H1 (cell line): ENCODE measurements at regions not wholly inside any gene's neighbourhood (a gene's known extent, or its start where the extent isn't known, plus 50 kb on each side); places are given as distances from the start of the nearest gene placed in this dataset.

ENCODE experiments used
- CTCF ChIA-PET: fragments of 300-600 bp; sonication (Branson Sonifier 250); formaldehyde crosslinking; loops from one replicate; lab custom pipeline; 2021; ENCODE audit not compliant: partially characterized antibody; lab: Charles Lee
- POLR2A ChIA-PET: fragments of 300-600 bp; sonication (Branson Sonifier 250); formaldehyde crosslinking; loops from one replicate; lab custom pipeline; 2021; ENCODE audit warnings: inconsistent platforms; ENCODE audit not compliant: partially characterized antibody; lab: Charles Lee
- DNase-seq, 2 experiments: peaks; one replicate each; pipeline versions ENCODE4 v3.0.0 to v3.0.0-alpha.2; 2010 to 2022; ENCODE audit warnings: low spot score in 2 of 2, low read depth in 1 of 2, mixed read lengths in 1 of 2
- FAIRE-seq: peaks from 2 replicates; lab custom pipeline; 2011; peaks lifted over from hg19 to GRCh38; lab: Jason Lieb, UNC
- H2AFZ ChIP-seq: 2 replicates; pipeline ENCODE4 v1.8.1; 2012; ENCODE audit warnings: low read length, inconsistent platforms
- H2AK5ac ChIP-seq: 2 replicates; pipeline ENCODE4 v1.6.1; 2013; ENCODE audit warnings: low read depth, low read length
- H2BK120ac ChIP-seq: replicated peaks from 2 replicates; pipeline ENCODE3; 2013; ENCODE audit warnings: low read depth, low read length, inconsistent platforms
- H2BK12ac ChIP-seq: 2 replicates; pipeline ENCODE4 v1.6.1; 2013; ENCODE audit warnings: low read depth, low read length
- H2BK15ac ChIP-seq: 2 replicates; pipeline ENCODE4 v1.6.1; 2013; ENCODE audit warnings: low read length
- H2BK20ac ChIP-seq: 2 replicates; pipeline ENCODE4 v1.6.1; 2013; ENCODE audit warnings: low read length
- H2BK5ac ChIP-seq: 2 replicates; pipeline ENCODE4 v1.6.1; 2013; ENCODE audit warnings: low read depth, low read length
- H3K14ac ChIP-seq: 2 replicates; pipeline ENCODE4 v1.6.1; 2013; ENCODE audit warnings: inconsistent platforms; ENCODE audit not compliant: insufficient read length
- H3K18ac ChIP-seq: 2 replicates; pipeline ENCODE4 v1.6.1; 2013; ENCODE audit warnings: low read length; ENCODE audit errors: extremely low read depth
- H3K23ac ChIP-seq: 2 replicates; pipeline ENCODE4 v1.6.1; 2013; ENCODE audit warnings: inconsistent platforms; ENCODE audit not compliant: insufficient read length
- H3K23me2 ChIP-seq: 2 replicates; pipeline ENCODE4 v1.6.1; 2013; ENCODE audit warnings: low read depth, low read length
- H3K27ac ChIP-seq: 2 replicates; pipeline ENCODE4 v1.6.1; 2011; ENCODE audit warnings: low read depth, low read length, inconsistent platforms
- H3K27me3 ChIP-seq, 4 experiments: replicated peaks in 1 of 4; 1 replicate in 1 of 4; 2 replicates in 3 of 4; pipeline versions ENCODE4 v1.6.1 to v1.8.1; 2011 to 2013; ENCODE audit warnings: low read length in 3 of 4, mild to moderate bottlenecking in 3 of 4, inconsistent platforms in 2 of 4, mixed read lengths in 2 of 4, moderate library complexity in 1 of 4; ENCODE audit not compliant: control insufficient read depth in 3 of 4, insufficient read depth in 3 of 4; ENCODE audit errors: extremely low read depth in 1 of 4
- H3K36me3 ChIP-seq, 4 experiments: 2 replicates each; pipeline versions ENCODE4 v1.6.1 to v1.8.1; 2011 to 2013; ENCODE audit warnings: mild to moderate bottlenecking in 4 of 4, low read length in 3 of 4, moderate library complexity in 2 of 4, control low read depth in 1 of 4, inconsistent platforms in 1 of 4; ENCODE audit not compliant: insufficient read depth in 4 of 4, control insufficient read depth in 2 of 4
- H3K4ac ChIP-seq: replicated peaks from 2 replicates; pipeline ENCODE3; 2013; ENCODE audit warnings: low read length, low read depth, mixed read lengths, inconsistent platforms; ENCODE audit not compliant: insufficient read length
- H3K4me1 ChIP-seq, 4 experiments: replicated peaks in 1 of 4; 1 replicate in 1 of 4; 2 replicates in 3 of 4; pipeline versions ENCODE4 v1.6.1 to v1.8.1; 2011 to 2013; ENCODE audit warnings: low read length in 3 of 4, inconsistent platforms in 2 of 4, mixed read lengths in 1 of 4; ENCODE audit not compliant: insufficient read depth in 4 of 4, control insufficient read depth in 3 of 4
- H3K4me2 ChIP-seq, 2 experiments: 2 replicates each; pipeline versions ENCODE4 v1.6.1 to v1.8.1; 2011 to 2013; ENCODE audit warnings: low read depth in 2 of 2, low read length in 2 of 2, control low read depth in 1 of 2, inconsistent platforms in 1 of 2, mild to moderate bottlenecking in 1 of 2; ENCODE audit not compliant: insufficient read depth in 1 of 2
- H3K4me3 ChIP-seq, 4 experiments: fragments of 200-600, 300-600 bp in 1 of 4; sonication (generic), shearing (Covaris generic), sonication (Bioruptor Twin) in 1 of 4; 2 replicates each; pipeline versions ENCODE4 v1.5.1 to v1.8.1; 2011 to 2016; ENCODE audit warnings: low read length in 4 of 4, low read depth in 3 of 4, control low read depth in 2 of 4, inconsistent platforms in 2 of 4, mild to moderate bottlenecking in 2 of 4, mixed read lengths in 1 of 4, moderate library complexity in 1 of 4; ENCODE audit not compliant: insufficient read depth in 2 of 4; ENCODE audit errors: extremely low read depth in 1 of 4
- H3K56ac ChIP-seq: replicated peaks from 2 replicates; pipeline ENCODE3; 2013; ENCODE audit warnings: low read depth, mild to moderate bottlenecking, mixed read lengths, low read length, inconsistent platforms; ENCODE audit not compliant: insufficient read length
- H3K79me1 ChIP-seq: 2 replicates; pipeline ENCODE4 v1.6.1; 2013; ENCODE audit warnings: low read depth, low read length, control low read depth
- H3K79me2 ChIP-seq, 2 experiments: 2 replicates each; pipeline versions ENCODE4 v1.6.1 to v1.8.1; 2012 to 2013; ENCODE audit warnings: low read length in 2 of 2, mild to moderate bottlenecking in 2 of 2, inconsistent platforms in 1 of 2; ENCODE audit not compliant: insufficient read depth in 2 of 2, control insufficient read depth in 1 of 2
- H3K9ac ChIP-seq, 4 experiments: replicated peaks in 1 of 4; 1 replicate in 1 of 4; 2 replicates in 3 of 4; pipeline versions ENCODE4 v1.6.1 to v1.8.1; 2011 to 2013; ENCODE audit warnings: low read depth in 3 of 4, low read length in 3 of 4, control low read depth in 2 of 4, mild to moderate bottlenecking in 2 of 4, moderate library complexity in 2 of 4, inconsistent platforms in 1 of 4; ENCODE audit errors: extremely low read depth in 1 of 4
- H3K9me3 ChIP-seq, 2 experiments: 2 replicates each; pipeline versions ENCODE4 v1.6.1 to v1.8.1; 2012 to 2013; ENCODE audit warnings: mild to moderate bottlenecking in 2 of 2, moderate library complexity in 2 of 2, control low read depth in 1 of 2, inconsistent platforms in 1 of 2, low read depth in 1 of 2, low read length in 1 of 2, mixed read lengths in 1 of 2; ENCODE audit not compliant: insufficient read depth in 2 of 2
- H4K20me1 ChIP-seq, 2 experiments: replicated peaks in 1 of 2; 2 replicates each; pipeline versions ENCODE3 to v1.8.1; 2011 to 2013; ENCODE audit warnings: inconsistent platforms in 2 of 2, low read length in 2 of 2, mild to moderate bottlenecking in 1 of 2; ENCODE audit not compliant: insufficient read depth in 2 of 2, control insufficient read depth in 1 of 2
- H4K5ac ChIP-seq: 2 replicates; pipeline ENCODE4 v1.6.1; 2013; ENCODE audit warnings: low read length, low read depth, mixed read lengths, inconsistent platforms; ENCODE audit not compliant: insufficient read length
- H4K8ac ChIP-seq: 2 replicates; pipeline ENCODE4 v1.8.0; 2013; ENCODE audit warnings: mild to moderate bottlenecking, moderate library complexity, low read length, inconsistent platforms; ENCODE audit not compliant: insufficient read depth; ENCODE audit errors: extremely low read depth
- H4K91ac ChIP-seq: replicated peaks from 2 replicates; pipeline ENCODE3; 2013; ENCODE audit warnings: low read length, mixed read lengths, inconsistent platforms; ENCODE audit not compliant: insufficient read length
- KDM1A ChIP-seq: fragments of 200-600, 300-600 bp; sonication (generic); IDR thresholded peaks from 2 replicates; pipeline ENCODE4 v1.7.1; 2016; ENCODE audit warnings: mild to moderate bottlenecking, low read length, borderline replicate concordance
- MAFK ChIP-seq: IDR thresholded peaks from 2 replicates; pipeline ENCODE4 v1.6.1; 2012; ENCODE audit warnings: low read depth, mild to moderate bottlenecking, improper control_type of control experiment, low read length
- RAD21 ChIP-seq, 2 experiments: IDR thresholded peaks in 1 of 2; conservative IDR thresholded peaks in 1 of 2; 2 replicates each; pipeline ENCODE4 v1.6.1; 2011; ENCODE audit warnings: low read depth in 2 of 2, low read length in 2 of 2, improper control_type of control experiment in 1 of 2, inconsistent platforms in 1 of 2, mild to moderate bottlenecking in 1 of 2, moderate library complexity in 1 of 2
- WGBS, 2 experiments: shearing (Covaris generic) in 1 of 2; methylation state at CpG; one replicate each; pipeline versions ENCODE4 v1.1.6 to v1.1.7; 2013 to 2015; ENCODE audit warnings: low lambda C conversion rate in 2 of 2, mixed read lengths in 2 of 2, inconsistent platforms in 1 of 2, low coverage in 1 of 2, missing lambda C conversion rate in 1 of 2; ENCODE audit not compliant: insufficient replicate concordance in 2 of 2, insufficient coverage in 1 of 2, insufficient read length in 1 of 2; ENCODE audit errors: extremely low coverage in 1 of 2, missing lambda C conversion rate in 1 of 2; 5-methylcytosine and 5-hydroxymethylcytosine counted together
- TF ChIP-seq, protein P1 (sequence below): IDR thresholded peaks from 2 replicates; pipeline ENCODE4 v1.6.1; 2011; ENCODE audit warnings: low read depth, mild to moderate bottlenecking, low read length; ENCODE audit not compliant: insufficient read depth

DNA sequence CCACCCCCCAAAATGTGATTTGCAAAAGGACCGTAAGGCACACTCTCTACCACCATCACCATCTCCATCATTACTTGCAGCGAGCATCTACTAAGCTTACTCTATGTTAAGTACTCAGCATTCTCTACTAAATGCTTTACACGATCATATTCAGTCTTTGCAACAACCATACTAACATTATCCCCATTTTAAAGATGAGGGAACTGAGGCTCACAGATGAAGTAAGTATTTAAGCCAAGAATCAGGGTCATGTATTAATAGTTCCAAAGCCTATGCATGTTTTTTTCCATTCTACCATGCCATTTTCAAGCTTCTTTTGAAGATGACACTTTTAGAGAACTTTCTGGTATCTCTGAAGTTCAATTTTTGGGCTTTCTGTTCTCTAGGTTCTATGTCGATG lies 121.7 kb upstream of the ANKRD55 start:
- peaks cover 0 to 1% (median 0%) of the 10 kb centered on the region in 4 experiments; a peak in 1 of 7 replicates for H3K27me3 ChIP-seq
- H4K20me1 ChIP-seq: no peaks in the 10 kb centered on the region
- H3K9ac ChIP-seq: no peak overlapping the region
- no peak overlapping the region for H2BK5ac ChIP-seq
- H3K18ac ChIP-seq: no peak overlapping the region
- no peak overlapping the region for H2BK15ac ChIP-seq
- DNase-seq (no peak), FAIRE-seq (no peak)
- H4K5ac ChIP-seq: no peak overlapping the region
- H3K27ac ChIP-seq: no peak overlapping the region
- no peak overlapping the region for H3K4me3 ChIP-seq
- POLR2A ChIA-PET: no interaction called here
- no peak overlapping the region for H3K23ac ChIP-seq
- H2BK12ac ChIP-seq: no peak overlapping the region
- no peaks in the 10 kb centered on the region for H3K4me1 ChIP-seq
- H3K79me2 ChIP-seq: no peaks in the 10 kb centered on the region
- H2AFZ ChIP-seq: no peak overlapping the region
- CTCF ChIA-PET: interaction anchor here (0.8 kb wide), 1 partner anchor 484 kb away, joined by 3 read pairs; no protein-coding TSS in a partner anchor
- no peak overlapping the region for H2AK5ac ChIP-seq
- no peak overlapping the region for H3K4me2 ChIP-seq
- H3K23me2 ChIP-seq: no peaks in the 10 kb centered on the region
- no peak overlapping the region for H2BK120ac ChIP-seq
- TF ChIP-seq, protein P1, sequence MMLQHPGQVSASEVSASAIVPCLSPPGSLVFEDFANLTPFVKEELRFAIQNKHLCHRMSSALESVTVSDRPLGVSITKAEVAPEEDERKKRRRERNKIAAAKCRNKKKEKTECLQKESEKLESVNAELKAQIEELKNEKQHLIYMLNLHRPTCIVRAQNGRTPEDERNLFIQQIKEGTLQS: no peak
- TF ChIP-seq KDM1A (no peak), MAFK (no peak), RAD21 (IDR thresholded peaks at IDR 0.05 in 1 of 2, conservative IDR thresholded peaks at IDR 0.05 in 1 of 2; ENCODE audit: low read depth in 2 of 2, low read length in 2 of 2) (no peak)
- TF ChIP-seq, all 59 proteins: peak for 0
- no peak overlapping the region for H4K91ac ChIP-seq
- WGBS, 2 experiments: 99% methylated on average over 4 of the region's 4 CpGs; no CpG with 5 or more reads in 1 of the 2 experiments
- H3K36me3 ChIP-seq: no peaks in the 10 kb centered on the region
- H3K79me1 ChIP-seq: no peaks in the 10 kb centered on the region
- no peak overlapping the region for H2BK20ac ChIP-seq
- H3K14ac ChIP-seq: no peak overlapping the region
- no peak overlapping the region for H4K8ac ChIP-seq
- no peak overlapping the region for H3K56ac ChIP-seq
- H3K9me3 ChIP-seq: no peaks in the 10 kb centered on the region
- no peak overlapping the region for H3K4ac ChIP-seq
